Progenitor cell of endocrine pancreas (in vitro differentiated cells): ENCODE measurements at regions not wholly inside any gene's neighbourhood (a gene's known extent, or its start where the extent isn't known, plus 50 kb on each side); places are given as distances from the start of the nearest gene placed in this dataset.
A peak's percentile ranks its signal among the peaks of the same experiment; 100 is the strongest.

Experiments
- DNase-seq: peaks from one replicate; pipeline ENCODE4 v3.0.0; 2021; ENCODE audit warnings: low spot score; ENCODE audit not compliant: unreplicated experiment
- H3K27ac Mint-ChIP-seq: 2 replicates; pipeline ENCODE4 v1.8.0; 2021; ENCODE audit warnings: mild to moderate bottlenecking, moderate library complexity, mixed read lengths
- H3K27me3 Mint-ChIP-seq: 2 replicates; pipeline ENCODE4 v1.8.0; 2021; ENCODE audit warnings: mixed read lengths
- H3K36me3 Mint-ChIP-seq: 2 replicates; pipeline ENCODE4 v1.8.0; 2022; ENCODE audit warnings: mixed read lengths; ENCODE audit not compliant: insufficient read depth
- H3K4me1 Mint-ChIP-seq: 2 replicates; pipeline ENCODE4 v1.8.0; 2021; ENCODE audit warnings: low read depth, mixed read lengths
- H3K4me3 Mint-ChIP-seq: 2 replicates; pipeline ENCODE4 v1.8.0; 2021; ENCODE audit warnings: low read depth, mild to moderate bottlenecking, moderate library complexity, mixed read lengths
- H3K9me3 Mint-ChIP-seq: 2 replicates; pipeline ENCODE4 v1.8.0; 2021; ENCODE audit warnings: low read depth, mixed read lengths
- TF ChIP-seq, protein P1 (sequence below): fragments of 200-600 bp; sonication (generic); IDR thresholded peaks from one replicate; pipeline ENCODE4 v1.5.0; 2021; ENCODE audit warnings: antibody characterized with exemption, mild to moderate bottlenecking; ENCODE audit not compliant: unreplicated experiment

DNA sequence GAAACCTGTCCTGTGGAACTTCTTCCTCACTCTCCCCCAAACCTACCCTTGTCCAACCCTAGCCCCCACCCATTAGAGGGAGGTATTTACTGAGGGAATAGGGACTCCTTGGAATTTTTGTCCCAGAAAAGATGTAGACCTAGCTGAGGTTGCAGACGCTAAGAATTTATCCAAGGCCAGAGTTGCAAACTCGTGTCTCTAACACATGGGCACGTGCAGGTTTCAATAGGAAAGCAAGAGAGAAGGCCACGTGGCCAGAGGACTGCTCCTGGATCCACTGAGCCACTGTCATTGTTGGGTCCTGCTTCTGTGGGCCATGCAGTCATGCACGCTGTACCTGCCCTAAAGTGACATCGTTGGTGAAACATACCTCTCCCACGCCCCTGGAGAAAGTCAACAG, 243.4 kb upstream of the KCNG1 start:
- DNase-seq, result no peak
- Mint-ChIP-seq H3K27ac (no peak overlapping the region), H3K36me3 (no peaks in the 10 kb centered on the region), H3K4me3 (no peak overlapping the region), H3K4me1 (no peaks in the 10 kb centered on the region), H3K27me3 (no peaks in the 10 kb centered on the region), H3K9me3 (peaks cover 5% of the 10 kb centered on the region)
- TF ChIP-seq, protein P1, sequence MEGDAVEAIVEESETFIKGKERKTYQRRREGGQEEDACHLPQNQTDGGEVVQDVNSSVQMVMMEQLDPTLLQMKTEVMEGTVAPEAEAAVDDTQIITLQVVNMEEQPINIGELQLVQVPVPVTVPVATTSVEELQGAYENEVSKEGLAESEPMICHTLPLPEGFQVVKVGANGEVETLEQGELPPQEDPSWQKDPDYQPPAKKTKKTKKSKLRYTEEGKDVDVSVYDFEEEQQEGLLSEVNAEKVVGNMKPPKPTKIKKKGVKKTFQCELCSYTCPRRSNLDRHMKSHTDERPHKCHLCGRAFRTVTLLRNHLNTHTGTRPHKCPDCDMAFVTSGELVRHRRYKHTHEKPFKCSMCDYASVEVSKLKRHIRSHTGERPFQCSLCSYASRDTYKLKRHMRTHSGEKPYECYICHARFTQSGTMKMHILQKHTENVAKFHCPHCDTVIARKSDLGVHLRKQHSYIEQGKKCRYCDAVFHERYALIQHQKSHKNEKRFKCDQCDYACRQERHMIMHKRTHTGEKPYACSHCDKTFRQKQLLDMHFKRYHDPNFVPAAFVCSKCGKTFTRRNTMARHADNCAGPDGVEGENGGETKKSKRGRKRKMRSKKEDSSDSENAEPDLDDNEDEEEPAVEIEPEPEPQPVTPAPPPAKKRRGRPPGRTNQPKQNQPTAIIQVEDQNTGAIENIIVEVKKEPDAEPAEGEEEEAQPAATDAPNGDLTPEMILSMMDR, result no peak

DNA sequence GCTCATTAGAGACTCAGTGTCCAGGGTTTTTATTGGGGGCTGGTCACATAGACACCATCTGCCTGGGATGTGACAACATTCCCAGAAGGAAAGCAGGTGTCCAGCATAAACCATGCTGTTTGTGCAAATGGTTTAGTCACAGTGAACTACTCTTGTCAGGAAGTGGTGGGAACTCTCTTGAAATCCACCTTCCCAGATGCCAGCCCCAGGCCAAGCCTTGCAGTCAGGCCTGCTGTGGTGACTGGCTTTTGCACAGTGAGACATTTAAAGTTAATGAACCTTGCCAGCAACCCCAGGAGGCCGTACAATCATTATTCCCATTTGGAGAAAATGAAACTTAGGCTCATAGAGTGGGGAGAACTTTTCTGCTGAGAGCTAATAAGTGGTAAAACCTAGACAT, 242.5 kb upstream of the KCNG1 start:
- no peak for DNase-seq
- Mint-ChIP-seq H3K4me3 (no peak overlapping the region), H3K4me1 (peaks cover 5% of the 10 kb centered on the region), H3K36me3 (no peaks in the 10 kb centered on the region), H3K27me3 (peaks cover 2% of the 10 kb centered on the region), H3K9me3 (peaks cover 5% of the 10 kb centered on the region), H3K27ac (no peak overlapping the region)
- TF ChIP-seq, protein P1, result no peak

DNA sequence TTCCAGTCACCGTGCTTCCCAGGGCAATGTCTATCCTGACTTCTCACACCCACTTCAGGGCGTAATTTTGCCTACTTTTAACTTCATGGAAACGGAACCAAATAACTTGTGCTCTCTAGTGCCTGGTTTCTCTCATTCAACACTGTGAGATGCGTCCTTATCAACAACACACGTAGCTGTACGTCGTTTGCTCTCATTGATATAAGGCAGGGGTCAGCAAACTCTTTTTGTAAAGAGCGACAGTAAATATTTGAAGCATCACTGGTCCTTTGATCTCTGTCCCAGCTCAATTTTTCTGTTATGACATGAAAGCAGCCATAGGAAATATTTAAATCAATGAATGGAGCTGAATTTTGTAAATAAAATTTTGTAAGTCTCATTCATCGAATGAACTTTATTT, 239.3 kb upstream of the KCNG1 start:
- no peak overlapping the region for H3K4me3 Mint-ChIP-seq
- H3K4me1 Mint-ChIP-seq, result peaks cover 17% of the 10 kb centered on the region
- no peaks in the 10 kb centered on the region for H3K36me3 Mint-ChIP-seq
- peaks cover 2% of the 10 kb centered on the region for H3K27me3 Mint-ChIP-seq
- H3K9me3 Mint-ChIP-seq, result peaks cover 5% of the 10 kb centered on the region
- TF ChIP-seq, protein P1, result no peak
- DNase-seq, result no peak
- no peak overlapping the region for H3K27ac Mint-ChIP-seq

DNA sequence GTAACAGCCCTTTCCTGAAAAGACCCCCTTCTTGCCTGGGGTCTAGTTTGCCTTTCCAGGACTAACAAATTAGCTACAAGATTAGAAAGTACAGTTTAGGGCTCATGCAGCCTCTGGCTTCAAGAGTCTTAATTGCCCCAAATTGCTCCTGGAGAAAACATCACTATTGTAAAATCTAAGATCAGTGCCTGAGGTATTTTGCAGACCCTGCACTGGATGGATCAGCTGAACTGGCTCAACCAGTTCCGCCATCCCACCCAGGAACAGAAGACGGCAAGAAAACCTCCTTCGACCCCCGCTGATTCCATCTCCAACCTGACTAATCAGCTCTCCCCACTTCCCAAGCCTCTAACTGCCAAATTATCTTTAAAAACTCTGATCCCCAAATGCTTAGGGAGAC, 236.5 kb upstream of the KCNG1 start:
- TF ChIP-seq, protein P1, result no peak
- Mint-ChIP-seq H3K4me3 (no peak overlapping the region), H3K9me3 (no peaks in the 10 kb centered on the region), H3K4me1 (peaks cover 17% of the 10 kb centered on the region), H3K27me3 (peaks cover 6% of the 10 kb centered on the region), H3K36me3 (no peaks in the 10 kb centered on the region), H3K27ac (peak overlapping the region; percentile 22)
- DNase-seq, result no peak

DNA sequence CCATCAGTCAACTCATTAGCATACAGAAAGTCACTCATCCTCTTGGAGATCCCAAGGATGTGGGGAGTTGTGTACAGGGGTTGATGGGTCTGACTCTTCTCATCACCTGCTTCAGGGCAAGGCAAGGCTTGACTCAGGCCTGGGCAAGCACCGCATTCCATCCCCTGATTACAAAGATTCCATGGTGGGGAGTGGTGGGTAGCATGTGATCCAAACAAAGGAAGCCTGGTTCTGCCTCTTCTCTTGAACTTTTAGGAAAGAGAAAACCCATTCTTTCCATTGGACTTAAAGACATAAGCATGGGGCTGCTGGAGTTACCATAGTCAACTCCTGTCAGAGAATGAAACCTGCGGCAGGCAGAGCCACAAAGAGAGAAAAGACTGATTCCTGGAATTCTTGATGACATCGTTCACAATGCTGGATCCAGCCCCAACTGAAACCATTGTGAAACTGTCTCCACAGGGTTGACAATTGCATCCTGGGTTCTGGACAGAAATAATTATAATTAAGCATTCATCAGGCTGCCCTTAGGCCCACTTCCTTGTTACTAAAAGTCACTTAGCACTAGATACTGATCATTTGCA, 235.8 kb upstream of the KCNG1 start:
- Mint-ChIP-seq H3K9me3 (no peaks in the 10 kb centered on the region), H3K27me3 (peaks cover 13% of the 10 kb centered on the region), H3K4me3 (no peak overlapping the region), H3K4me1 (peaks cover 17% of the 10 kb centered on the region), H3K27ac (peak overlapping the region; percentile 91), H3K36me3 (no peaks in the 10 kb centered on the region)
- DNase-seq, result no peak
- TF ChIP-seq, protein P1, result no peak
